Gastroesophageal sphincter (tissue), 3 donors: ENCODE measurements at regions not wholly inside any gene's neighbourhood (a gene's known extent, or its start where the extent isn't known, plus 50 kb on each side); places are given as distances from the start of the nearest gene placed in this dataset.

ENCODE experiments used
- CTCF ChIP-seq, 4 experiments: fragments of 200-600 bp in 2 of 4; fragments of 450-650 bp in 2 of 4; sonication (generic) in 1 of 4; IDR thresholded peaks; one replicate each; pipeline ENCODE4 v1.5.1; 2017 to 2019; ENCODE audit warnings: antibody characterized with exemption in 4 of 4, mild to moderate bottlenecking in 2 of 4, moderate library complexity in 2 of 4
- POLR2A ChIP-seq, 2 donors: fragments of 450-650 bp; IDR thresholded peaks; one replicate each; pipeline ENCODE4 v1.6.1; 2017; ENCODE audit warnings: antibody characterized with exemption in 2 of 2, mild to moderate bottlenecking in 2 of 2, moderate library complexity in 1 of 2

GRCh38 chr12:92487138-92487485 is 215.7 kb upstream of the PLEKHG7 start:
- TF ChIP-seq CTCF (IDR thresholded peaks at IDR 0.05) (no peak), POLR2A (IDR thresholded peaks at IDR 0.05) (no peak)
